RWPE1 (cell line): ENCODE measurements at regions not wholly inside any gene's neighbourhood (a gene's known extent, or its start where the extent isn't known, plus 50 kb on each side); places are given as distances from the start of the nearest gene placed in this dataset.
A peak's percentile ranks its signal among the peaks of the same experiment; 100 is the strongest.

Experiments
- CTCF ChIA-PET: fragments of 350-600 bp; sonication (Branson Sonifier 250); formaldehyde crosslinking; extraction: SDS; loops from one replicate; lab custom pipeline; 2021; lab: Yijun Ruan, JAX
- POLR2A ChIA-PET: fragments of 400-600 bp; formaldehyde crosslinking; extraction: SDS; loops from one replicate; lab custom pipeline; 2020; ENCODE audit warnings: antibody characterized with exemption; ENCODE audit not compliant: low non-redundant PET; lab: Yijun Ruan, JAX
- DNase-seq: peaks from one replicate; pipeline ENCODE4 v3.0.0; 2012; ENCODE audit warnings: low spot score
- H3K27ac ChIP-seq: fragments of 450-650 bp; 2 replicates; pipeline ENCODE4 v1.5.1; 2017
- TF ChIP-seq, protein P1 (sequence below): fragments of 450-650 bp; conservative IDR thresholded peaks from 2 replicates; pipeline ENCODE4 v1.5.1; 2017; ENCODE audit warnings: low read depth, mild to moderate bottlenecking

DNA sequence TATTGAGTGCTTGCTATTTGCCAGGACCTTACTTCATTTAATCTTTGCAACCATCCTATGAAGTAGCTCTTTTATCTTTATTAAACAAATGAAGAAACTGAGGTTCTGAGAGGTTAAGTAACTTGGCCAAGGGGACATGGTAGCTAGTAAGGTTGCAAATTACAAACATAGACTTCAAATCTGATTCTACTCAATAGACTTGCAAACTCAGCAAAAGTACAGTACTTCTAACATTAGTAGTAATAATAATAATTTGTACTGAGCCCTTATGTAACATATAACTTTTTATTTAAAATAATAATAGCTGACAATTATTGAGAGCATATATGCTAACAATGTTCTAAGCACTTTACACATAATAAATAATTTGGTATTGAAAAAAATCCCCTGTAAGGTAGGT is 255.7 kb upstream of the ATP5MC3 start:
- ChIA-PET POLR2A (no interaction called here), CTCF (no interaction called here)
- TF ChIP-seq, protein P1, sequence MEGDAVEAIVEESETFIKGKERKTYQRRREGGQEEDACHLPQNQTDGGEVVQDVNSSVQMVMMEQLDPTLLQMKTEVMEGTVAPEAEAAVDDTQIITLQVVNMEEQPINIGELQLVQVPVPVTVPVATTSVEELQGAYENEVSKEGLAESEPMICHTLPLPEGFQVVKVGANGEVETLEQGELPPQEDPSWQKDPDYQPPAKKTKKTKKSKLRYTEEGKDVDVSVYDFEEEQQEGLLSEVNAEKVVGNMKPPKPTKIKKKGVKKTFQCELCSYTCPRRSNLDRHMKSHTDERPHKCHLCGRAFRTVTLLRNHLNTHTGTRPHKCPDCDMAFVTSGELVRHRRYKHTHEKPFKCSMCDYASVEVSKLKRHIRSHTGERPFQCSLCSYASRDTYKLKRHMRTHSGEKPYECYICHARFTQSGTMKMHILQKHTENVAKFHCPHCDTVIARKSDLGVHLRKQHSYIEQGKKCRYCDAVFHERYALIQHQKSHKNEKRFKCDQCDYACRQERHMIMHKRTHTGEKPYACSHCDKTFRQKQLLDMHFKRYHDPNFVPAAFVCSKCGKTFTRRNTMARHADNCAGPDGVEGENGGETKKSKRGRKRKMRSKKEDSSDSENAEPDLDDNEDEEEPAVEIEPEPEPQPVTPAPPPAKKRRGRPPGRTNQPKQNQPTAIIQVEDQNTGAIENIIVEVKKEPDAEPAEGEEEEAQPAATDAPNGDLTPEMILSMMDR, result no peak
- H3K27ac ChIP-seq, result no peak overlapping the region
- no peak for DNase-seq

DNA sequence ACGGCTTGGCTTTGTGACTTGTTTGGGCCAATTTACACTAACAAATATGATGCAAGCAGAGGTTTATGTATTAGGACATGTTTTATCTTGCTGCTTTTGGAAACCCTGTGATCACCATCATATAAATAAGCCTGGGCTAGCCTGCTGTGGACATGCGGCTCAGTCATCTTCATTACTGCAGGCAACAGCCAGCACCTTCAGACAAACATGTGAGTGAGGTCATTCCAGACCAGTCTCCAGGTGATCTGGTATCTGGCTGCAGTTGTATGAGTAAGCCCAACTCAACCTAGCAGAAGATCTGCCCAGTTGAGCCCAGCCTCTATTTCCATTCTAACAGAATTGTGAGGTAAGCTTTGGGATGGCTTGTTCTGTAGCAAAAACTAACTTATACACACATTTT is 254.6 kb upstream of the ATP5MC3 start:
- CTCF ChIA-PET, result no interaction called here
- POLR2A ChIA-PET, result no interaction called here
- peak; percentile 15 for DNase-seq

DNA sequence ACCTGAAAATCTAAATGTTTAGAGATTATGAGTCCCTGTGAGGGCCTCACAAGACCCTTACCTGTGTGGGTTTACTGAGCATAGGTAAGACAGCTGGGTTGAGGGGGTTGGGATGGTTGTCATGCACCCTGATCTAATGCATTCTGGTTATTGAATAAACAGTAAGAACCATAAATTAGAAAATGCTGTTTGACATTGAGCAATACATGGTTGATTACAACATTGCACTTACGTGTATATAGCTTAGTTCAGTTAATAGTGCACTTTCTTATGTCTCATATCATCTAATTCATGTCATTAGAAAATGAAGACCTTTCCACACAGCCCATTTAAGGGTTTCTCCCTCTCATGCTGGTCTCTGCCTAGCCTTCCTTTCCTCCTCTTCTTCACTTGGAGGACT is 253.5 kb upstream of the ATP5MC3 start:
- CTCF ChIA-PET, result no interaction called here
- TF ChIP-seq, protein P1, result no peak

More for the DNA sequence above, 254.6 kb upstream of the ATP5MC3 start:
- TF ChIP-seq, protein P1, result no peak
- no peak overlapping the region for H3K27ac ChIP-seq

DNA sequence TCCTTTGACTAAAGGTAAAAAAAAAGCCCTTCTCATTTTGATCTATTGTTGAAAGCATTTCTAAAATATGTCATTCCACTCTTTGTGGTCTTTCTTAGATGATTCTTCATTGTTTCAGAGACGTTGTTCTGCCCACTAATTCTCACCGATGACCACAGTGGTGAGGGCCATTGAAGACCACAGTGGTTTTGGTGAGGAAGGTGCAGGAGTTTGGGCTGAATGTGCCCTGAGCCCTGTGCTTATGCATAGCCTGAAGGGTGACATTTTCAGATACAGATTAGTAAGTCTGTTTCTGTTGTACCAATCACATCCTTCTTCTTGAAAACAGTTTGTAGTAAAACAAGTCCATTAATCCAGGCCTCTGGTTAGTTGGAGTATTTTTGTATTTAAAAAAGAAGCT is 251.3 kb upstream of the ATP5MC3 start:
- CTCF ChIA-PET, result interaction anchor here (0.6 kb wide), 1 partner anchor 225 kb away, joined by 4 read pairs; no protein-coding TSS in a partner anchor
- POLR2A ChIA-PET, result no interaction called here
- TF ChIP-seq, protein P1, result no peak
- H3K27ac ChIP-seq, result no peak overlapping the region
- no peak for DNase-seq

More for the DNA sequence above, 253.5 kb upstream of the ATP5MC3 start:
- no peak for DNase-seq
- POLR2A ChIA-PET, result no interaction called here
- H3K27ac ChIP-seq, result no peak overlapping the region

DNA sequence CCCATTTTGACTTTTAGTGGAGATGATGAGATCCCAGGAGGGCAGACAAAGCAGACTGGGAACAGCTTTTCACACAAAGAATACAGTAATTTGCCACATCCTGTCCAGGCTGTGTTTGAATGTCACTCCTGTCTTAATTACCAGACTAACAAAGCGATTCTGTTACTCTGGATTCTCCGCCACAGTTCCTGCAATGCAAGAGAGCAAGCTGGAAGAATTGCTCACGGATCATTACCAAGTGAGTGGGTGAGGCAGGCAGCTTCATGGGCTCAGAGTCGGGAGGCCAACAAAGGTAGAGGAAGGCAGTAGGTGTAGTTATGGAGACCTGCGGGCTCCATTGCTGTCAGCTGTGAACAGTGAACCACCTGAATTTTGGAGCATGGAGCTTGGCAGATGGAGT is 250.5 kb upstream of the ATP5MC3 start:
- ChIA-PET POLR2A (no interaction called here), CTCF (no interaction called here)
- DNase-seq, result no peak
- no peak overlapping the region for H3K27ac ChIP-seq
- TF ChIP-seq, protein P1, result no peak

DNA sequence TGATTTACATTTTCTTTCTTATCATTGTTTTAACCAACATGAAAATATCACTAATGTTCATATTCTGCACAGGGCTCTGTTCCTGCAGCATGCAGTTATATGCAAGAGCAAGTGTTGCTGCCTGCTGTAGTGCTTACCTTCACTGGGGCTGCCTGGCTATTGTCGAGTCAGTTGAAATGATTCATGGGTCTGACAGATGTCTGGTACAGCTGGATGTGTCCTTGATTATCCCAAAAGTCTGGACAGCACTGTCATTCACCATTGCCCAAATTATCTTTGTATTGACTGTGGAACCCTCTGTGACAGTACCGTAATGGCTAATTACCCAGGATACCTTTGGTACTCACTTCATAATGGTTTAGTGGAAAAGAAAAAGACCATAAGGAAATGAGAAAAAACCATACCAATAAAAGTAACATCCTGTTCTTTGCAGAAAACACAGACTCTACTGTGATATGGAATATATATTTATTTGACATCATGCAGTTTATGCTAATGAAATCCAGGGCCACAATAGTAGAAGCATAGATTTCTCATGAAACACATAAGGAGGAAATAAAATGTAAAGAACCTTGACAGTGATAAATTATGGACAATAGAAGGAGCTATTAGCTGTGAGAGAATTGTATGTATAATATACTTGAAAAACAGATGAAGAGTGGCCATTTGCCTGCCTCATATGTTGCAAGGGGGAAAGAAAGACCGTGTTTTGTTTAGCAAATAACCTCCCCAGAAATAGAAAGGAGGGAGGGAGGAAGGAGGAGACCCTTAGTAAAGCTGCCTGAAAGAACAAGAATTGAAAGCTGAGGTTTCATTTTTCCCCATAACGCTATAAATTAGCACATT is 249.8 kb upstream of the ATP5MC3 start:
- POLR2A ChIA-PET, result no interaction called here
- TF ChIP-seq, protein P1, result no peak
- DNase-seq, result no peak
- H3K27ac ChIP-seq, result no peak overlapping the region
- CTCF ChIA-PET, result no interaction called here
